ENCODE measurements at regions not wholly inside any gene's neighbourhood (a gene's known extent, or its start where the extent isn't known, plus 50 kb on each side); places are given as distances from the start of the nearest gene placed in this dataset.
"Not testable (repeated sequence)": the region's sequence is repeated elsewhere in the genome, so short reads cannot be mapped to it uniquely, and the experiment has no call there.

DNA sequence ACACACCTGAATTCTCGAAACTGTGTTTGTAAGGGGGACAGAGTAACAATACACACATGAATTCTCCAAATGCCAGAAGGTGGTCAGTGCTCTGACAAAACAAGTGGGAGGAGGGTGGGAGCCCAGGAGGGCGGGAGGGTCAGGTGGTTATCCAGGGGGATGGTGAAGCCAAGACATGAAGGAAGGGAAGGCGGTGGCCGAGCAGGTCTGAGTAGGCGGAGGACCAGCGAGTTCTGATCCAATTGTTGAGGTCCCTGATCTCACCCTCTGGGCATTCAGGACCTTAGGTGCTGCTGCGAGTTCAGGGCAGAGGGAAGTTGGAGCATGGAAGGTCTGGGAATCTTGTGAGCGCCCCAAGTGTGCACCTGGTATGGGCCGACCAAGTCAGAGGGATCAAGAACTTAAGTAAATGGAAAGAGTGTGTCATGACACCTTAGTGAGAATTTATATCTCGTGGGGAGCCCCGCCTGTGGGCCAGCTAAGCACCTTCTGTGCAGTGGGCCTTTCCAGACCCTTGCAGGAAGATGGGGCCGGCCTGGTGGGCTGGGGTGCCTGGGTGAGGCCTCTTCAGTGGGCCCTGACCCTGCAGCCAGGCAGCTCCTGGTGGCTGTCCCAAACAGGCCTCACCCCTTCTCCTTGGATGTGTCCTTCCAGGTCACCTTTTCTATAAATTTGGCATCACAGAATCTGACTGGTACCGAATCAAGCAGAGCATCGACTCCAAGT, 86.1 kb downstream of the NPIPB11 start:
- no peak for DNase-seq
- H4K20me1 ChIP-seq (ENCODE audit: insufficient read depth, low read length) = no peaks in the 10 kb centered on the region
- no peak overlapping the region for H3K4me3 ChIP-seq (replicated peaks in 1 of 3; ENCODE audit: low read depth in 2 of 3, low read length in 3 of 3)
- Mint-ChIP-seq H3K9me3 (peaks cover 0 to 2% (median 0%) of the 10 kb centered on the region in 7 donors), H3K4me1 (peaks cover 42% of the 10 kb centered on the region), H3K4me3 (no peak overlapping the region), H3K27ac (peak overlapping the region in 6 of 7 donors; percentile 31 to 71 (median 54)), H3K36me3 (peaks cover 24 to 26% of the 10 kb centered on the region in 2 donors), H3K27me3 (ENCODE audit: low read depth in 3 of 3) (no peaks in the 10 kb centered on the region)
- no peak overlapping the region for H2AFZ ChIP-seq (ENCODE audit: insufficient read depth, low read depth, low read length, poor library complexity, severe bottlenecking)
- H3K27me3 ChIP-seq (ENCODE audit: control insufficient read depth in 2 of 2, insufficient read depth in 2 of 2, low read length in 2 of 2) = no peaks in the 10 kb centered on the region
- H3K27ac ChIP-seq (ENCODE audit: low read depth in 1 of 2, low read length in 2 of 2) = no peak overlapping the region
- TF ChIP-seq, protein P1, sequence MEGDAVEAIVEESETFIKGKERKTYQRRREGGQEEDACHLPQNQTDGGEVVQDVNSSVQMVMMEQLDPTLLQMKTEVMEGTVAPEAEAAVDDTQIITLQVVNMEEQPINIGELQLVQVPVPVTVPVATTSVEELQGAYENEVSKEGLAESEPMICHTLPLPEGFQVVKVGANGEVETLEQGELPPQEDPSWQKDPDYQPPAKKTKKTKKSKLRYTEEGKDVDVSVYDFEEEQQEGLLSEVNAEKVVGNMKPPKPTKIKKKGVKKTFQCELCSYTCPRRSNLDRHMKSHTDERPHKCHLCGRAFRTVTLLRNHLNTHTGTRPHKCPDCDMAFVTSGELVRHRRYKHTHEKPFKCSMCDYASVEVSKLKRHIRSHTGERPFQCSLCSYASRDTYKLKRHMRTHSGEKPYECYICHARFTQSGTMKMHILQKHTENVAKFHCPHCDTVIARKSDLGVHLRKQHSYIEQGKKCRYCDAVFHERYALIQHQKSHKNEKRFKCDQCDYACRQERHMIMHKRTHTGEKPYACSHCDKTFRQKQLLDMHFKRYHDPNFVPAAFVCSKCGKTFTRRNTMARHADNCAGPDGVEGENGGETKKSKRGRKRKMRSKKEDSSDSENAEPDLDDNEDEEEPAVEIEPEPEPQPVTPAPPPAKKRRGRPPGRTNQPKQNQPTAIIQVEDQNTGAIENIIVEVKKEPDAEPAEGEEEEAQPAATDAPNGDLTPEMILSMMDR (IDR thresholded peaks at IDR 0.05) = no peak
- H3K36me3 ChIP-seq (replicated peaks in 1 of 2; ENCODE audit: control insufficient read depth in 1 of 2, insufficient read depth in 2 of 2, low read length in 2 of 2) = peaks cover 8 to 9% of the 10 kb centered on the region in 2 donors
- intact Hi-C loops (cut with micrococcal nuclease) = no loop called here
- H3K9ac ChIP-seq (ENCODE audit: insufficient read depth, low read length, poor library complexity, severe bottlenecking) = no peak overlapping the region
- WGBS (ENCODE audit: insufficient coverage) = 96% methylated on average over 13 of the region's 14 CpGs
- no peaks in the 10 kb centered on the region for H3K9me3 ChIP-seq (replicated peaks in 1 of 2; ENCODE audit: control insufficient read depth in 1 of 2, insufficient read depth in 1 of 2, low read length in 2 of 2)
- H3K4me2 ChIP-seq (replicated peaks; ENCODE audit: extremely low read depth, low read length, poor library complexity, severe bottlenecking) = no peak overlapping the region
- no peaks in the 10 kb centered on the region for H3K79me2 ChIP-seq (ENCODE audit: insufficient read depth, low read length)
- peaks cover 25 to 29% of the 10 kb centered on the region in 2 donors for H3K4me1 ChIP-seq (ENCODE audit: control insufficient read depth in 1 of 2, insufficient read depth in 2 of 2, low read length in 2 of 2)

DNA sequence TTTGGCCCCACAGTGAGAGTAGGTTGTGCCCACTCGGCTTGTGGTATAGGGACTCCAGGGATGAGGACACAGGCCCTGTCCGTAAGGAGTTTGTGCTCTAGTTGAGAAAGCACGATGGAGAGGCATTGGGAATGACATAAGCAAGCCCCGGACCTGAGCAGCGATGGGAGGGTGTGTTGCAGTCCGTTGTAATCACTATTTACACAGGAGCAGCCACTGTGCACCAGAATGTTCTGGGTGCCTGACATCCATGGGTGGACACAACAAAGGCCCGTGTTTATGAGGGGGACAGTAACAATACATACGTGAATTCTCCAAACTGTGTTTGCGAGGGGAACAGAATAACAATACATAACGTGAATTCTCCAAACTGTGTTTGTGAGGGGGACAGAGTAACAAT, 86.8 kb downstream of the NPIPB11 start:
- no peaks in the 10 kb centered on the region for H3K9me3 ChIP-seq (replicated peaks in 1 of 2; ENCODE audit: control insufficient read depth in 1 of 2, insufficient read depth in 1 of 2, low read length in 2 of 2)
- H3K4me2 ChIP-seq (replicated peaks; ENCODE audit: extremely low read depth, low read length, poor library complexity, severe bottlenecking) = no peak overlapping the region
- no peak overlapping the region for H2AFZ ChIP-seq (ENCODE audit: insufficient read depth, low read depth, low read length, poor library complexity, severe bottlenecking)
- peaks cover 8 to 9% of the 10 kb centered on the region in 2 donors for H3K36me3 ChIP-seq (replicated peaks in 1 of 2; ENCODE audit: control insufficient read depth in 1 of 2, insufficient read depth in 2 of 2, low read length in 2 of 2)
- 97% methylated on average over 4 of the region's 10 CpGs for WGBS (ENCODE audit: insufficient coverage)
- H3K4me1 ChIP-seq (ENCODE audit: control insufficient read depth in 1 of 2, insufficient read depth in 2 of 2, low read length in 2 of 2) = peaks cover 25 to 29% of the 10 kb centered on the region in 2 donors
- H4K20me1 ChIP-seq (ENCODE audit: insufficient read depth, low read length) = no peaks in the 10 kb centered on the region
- H3K4me3 Mint-ChIP-seq = no peak overlapping the region
- peaks cover 24 to 28% of the 10 kb centered on the region in 2 donors for H3K36me3 Mint-ChIP-seq
- peaks cover 42% of the 10 kb centered on the region for H3K4me1 Mint-ChIP-seq
- H3K9ac ChIP-seq (ENCODE audit: insufficient read depth, low read length, poor library complexity, severe bottlenecking) = no peak overlapping the region
- H3K27ac ChIP-seq (ENCODE audit: low read depth in 1 of 2, low read length in 2 of 2) = no peak overlapping the region
- no peak overlapping the region for H3K4me3 ChIP-seq (replicated peaks in 1 of 3; ENCODE audit: low read depth in 2 of 3, low read length in 3 of 3)
- peaks cover 0 to 2% (median 0%) of the 10 kb centered on the region in 7 donors for H3K9me3 Mint-ChIP-seq
- H3K79me2 ChIP-seq (ENCODE audit: insufficient read depth, low read length) = no peaks in the 10 kb centered on the region
- intact Hi-C loops (cut with micrococcal nuclease) = loop anchor here in 1 of 2 donors (2.0 kb wide), 1 partner anchor 19 kb away; no protein-coding TSS in a partner anchor
- no peaks in the 10 kb centered on the region for H3K27me3 ChIP-seq (ENCODE audit: control insufficient read depth in 2 of 2, insufficient read depth in 2 of 2, low read length in 2 of 2)
- TF ChIP-seq, protein P1 (IDR thresholded peaks at IDR 0.05) = no peak
- no peak for DNase-seq
- H3K27ac Mint-ChIP-seq = peak overlapping the region in 5 of 7 donors; percentile 41 to 97 (median 56)
- H3K27me3 Mint-ChIP-seq (ENCODE audit: low read depth in 3 of 3) = no peaks in the 10 kb centered on the region

DNA sequence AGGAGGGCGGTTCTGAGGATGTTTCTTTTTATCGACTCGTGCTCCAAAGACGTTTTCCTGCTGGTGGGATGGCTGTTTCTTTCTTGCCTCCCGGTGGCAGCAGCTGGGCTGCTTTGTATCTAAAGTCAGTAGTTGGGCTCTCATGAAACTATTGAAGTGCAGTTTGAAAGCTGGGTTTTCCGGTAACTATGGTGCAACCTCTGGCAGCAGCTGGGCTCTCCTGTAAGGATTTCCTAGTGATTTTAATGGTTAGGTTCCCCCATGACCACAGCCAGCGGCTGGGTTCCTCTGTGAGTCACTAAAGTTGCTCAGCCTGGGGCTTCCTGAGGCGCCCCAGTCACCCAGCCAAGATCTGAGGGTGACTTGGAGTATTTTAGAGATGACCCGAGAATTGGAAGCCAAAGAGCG, 87.9 kb downstream of the NPIPB11 start:
- H3K36me3 ChIP-seq (replicated peaks in 1 of 2; ENCODE audit: control insufficient read depth in 1 of 2, insufficient read depth in 2 of 2, low read length in 2 of 2); H3K27me3 ChIP-seq (ENCODE audit: control insufficient read depth in 2 of 2, insufficient read depth in 2 of 2, low read length in 2 of 2); H3K4me2 ChIP-seq (replicated peaks; ENCODE audit: extremely low read depth, low read length, poor library complexity, severe bottlenecking); H3K9me3 ChIP-seq (replicated peaks in 1 of 2; ENCODE audit: control insufficient read depth in 1 of 2, insufficient read depth in 1 of 2, low read length in 2 of 2); H3K9me3 Mint-ChIP-seq; H3K79me2 ChIP-seq (ENCODE audit: insufficient read depth, low read length); H3K9ac ChIP-seq (ENCODE audit: insufficient read depth, low read length, poor library complexity, severe bottlenecking); H4K20me1 ChIP-seq (ENCODE audit: insufficient read depth, low read length); H2AFZ ChIP-seq (ENCODE audit: insufficient read depth, low read depth, low read length, poor library complexity, severe bottlenecking); H3K27me3 Mint-ChIP-seq (ENCODE audit: low read depth in 3 of 3): not testable (repeated sequence)
- H3K4me1 ChIP-seq (ENCODE audit: control insufficient read depth in 1 of 2, insufficient read depth in 2 of 2, low read length in 2 of 2) = peaks cover 25 to 29% of the 10 kb centered on the region in 2 donors
- H3K4me3 ChIP-seq (replicated peaks in 1 of 3; ENCODE audit: low read depth in 2 of 3, low read length in 3 of 3) = peak overlapping the region in 1 of 3 experiments; percentile 43
- H3K4me1 Mint-ChIP-seq = peaks cover 35% of the 10 kb centered on the region
- peak; percentile 85 to 96 (median 95) for DNase-seq
- H3K36me3 Mint-ChIP-seq = peaks cover 32% of the 10 kb centered on the region in 2 donors
- intact Hi-C loops (cut with micrococcal nuclease) = loop anchor here in 1 of 2 donors (2.0 kb wide), 1 partner anchor 18 kb away; no protein-coding TSS in a partner anchor
- peak overlapping the region; percentile 33 to 85 for H3K27ac ChIP-seq (ENCODE audit: low read depth in 1 of 2, low read length in 2 of 2)
- peak overlapping the region; percentile 59 to 72 for H3K4me3 Mint-ChIP-seq
- WGBS (ENCODE audit: insufficient coverage) = 0% methylated on average over 5 of the region's 10 CpGs
- H3K27ac Mint-ChIP-seq = peak overlapping the region; percentile 87 to 98 (median 94)
